Tibial nerve (tissue), 4 donors: ENCODE measurements at regions not wholly inside any gene's neighbourhood (a gene's known extent, or its start where the extent isn't known, plus 50 kb on each side); places are given as distances from the start of the nearest gene placed in this dataset.

Source experiments
- DNase-seq, 2 donors: peaks; one replicate each; pipeline ENCODE4 v3.0.0-alpha.2; 2019; ENCODE audit warnings: low spot score in 2 of 2
- H3K27ac ChIP-seq, 4 donors: fragments of 200-600 bp; sonication (generic) in 3 of 4; one replicate each; pipeline ENCODE4 v1.5.1; 2017 to 2019; ENCODE audit warnings: mild to moderate bottlenecking in 1 of 4
- H3K27me3 ChIP-seq, 2 donors: fragments of 200-600 bp; sonication (generic) in 1 of 2; one replicate each; pipeline versions ENCODE4 v1.5.1 to v1.6.0; 2017 to 2019
- H3K36me3 ChIP-seq, 3 donors: fragments of 200-600 bp; sonication (generic); one replicate each; pipeline ENCODE4 v1.5.1; 2018 to 2019
- H3K4me1 ChIP-seq, 4 donors: fragments of 200-600 bp; sonication (generic) in 3 of 4; one replicate each; pipeline ENCODE4 v1.5.1; 2017 to 2019
- H3K4me3 ChIP-seq, 4 donors: fragments of 200-600 bp; sonication (generic) in 3 of 4; one replicate each; pipeline ENCODE4 v1.5.1; 2017 to 2019; ENCODE audit warnings: mild to moderate bottlenecking in 1 of 4, moderate library complexity in 1 of 4
- H3K9me3 ChIP-seq, 4 donors: fragments of 200-600 bp; sonication (generic) in 3 of 4; one replicate each; pipeline ENCODE4 v1.5.1; 2017 to 2019
- CTCF ChIP-seq, 5 experiments: fragments of 200-600 bp in 3 of 5; fragments of 450-650 bp in 2 of 5; sonication (generic) in 3 of 5; IDR thresholded peaks; one replicate each; pipeline ENCODE4 v1.5.1; 2016 to 2019; ENCODE audit warnings: antibody characterized with exemption in 5 of 5, mild to moderate bottlenecking in 3 of 5, moderate library complexity in 2 of 5
- EP300 ChIP-seq, 2 donors: sonication (generic); formaldehyde crosslinking; IDR thresholded peaks; one replicate each; pipeline ENCODE4 v1.6.1; 2017; ENCODE audit warnings: antibody characterized with exemption in 2 of 2, mild to moderate bottlenecking in 1 of 2
- POLR2A ChIP-seq, 2 donors: fragments of 450-650 bp; IDR thresholded peaks; one replicate each; pipeline ENCODE4 v1.6.1; 2017; ENCODE audit warnings: antibody characterized with exemption in 2 of 2, mild to moderate bottlenecking in 2 of 2, moderate library complexity in 2 of 2
- WGBS, 2 donors: methylation state at CpG; one replicate each; pipeline ENCODE4 v1.1.5; 2018; 5-methylcytosine and 5-hydroxymethylcytosine counted together

- WGBS, 2 donors = 78% methylated on average over 2 of the region's 2 CpGs
- H3K9me3 ChIP-seq = no peaks in the 10 kb centered on the region
- TF ChIP-seq POLR2A (IDR thresholded peaks at IDR 0.05) = no peak
- no peak for TF ChIP-seq CTCF (IDR thresholded peaks at IDR 0.05)
- TF ChIP-seq EP300 (IDR thresholded peaks at IDR 0.05) = no peak
Observed at GRCh38 chr11:81942646-81943045, 791.0 kb downstream of the FAM181B start.

DNA sequence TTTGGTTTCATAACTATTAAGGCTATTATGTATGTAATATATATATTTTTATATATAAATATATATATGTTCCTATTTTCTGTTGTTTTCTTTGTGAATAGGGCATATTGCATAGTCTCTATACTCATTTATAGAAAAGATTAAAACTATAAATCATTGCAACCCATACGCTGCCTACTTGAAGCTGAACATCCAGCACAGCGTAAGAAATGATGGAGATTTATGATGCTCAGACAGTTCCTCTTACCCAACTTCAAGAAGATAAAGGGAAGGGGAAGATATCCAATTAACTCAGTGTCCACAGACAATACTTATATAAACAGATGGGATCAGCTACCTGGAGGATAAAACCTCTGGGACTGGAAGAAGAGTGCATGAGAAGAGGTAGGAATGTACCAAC is 791.7 kb downstream of the FAM181B start:
- Histone ChIP-seq H3K4me1 (no peaks in the 10 kb centered on the region), H3K9me3 (no peaks in the 10 kb centered on the region), H3K27me3 (no peaks in the 10 kb centered on the region), H3K4me3 (no peak overlapping the region), H3K27ac (no peak overlapping the region), H3K36me3 (no peaks in the 10 kb centered on the region)
- WGBS, 2 donors = 68 to 72% methylated on average over 2 of the region's 2 CpGs
- no peak for DNase-seq
- no peak for TF ChIP-seq EP300 (IDR thresholded peaks at IDR 0.05)
- no peak for TF ChIP-seq POLR2A (IDR thresholded peaks at IDR 0.05)
- TF ChIP-seq CTCF (IDR thresholded peaks at IDR 0.05) = no peak

More at GRCh38 chr11:81942646-81943045, 791.0 kb downstream of the FAM181B start:
- DNase-seq = no peak
- Histone ChIP-seq H3K4me1 (no peaks in the 10 kb centered on the region), H3K27me3 (no peaks in the 10 kb centered on the region), H3K36me3 (no peaks in the 10 kb centered on the region), H3K27ac (no peak overlapping the region), H3K4me3 (no peak overlapping the region)

- TF ChIP-seq CTCF (IDR thresholded peaks at IDR 0.05) (no peak), EP300 (IDR thresholded peaks at IDR 0.05) (no peak), POLR2A (IDR thresholded peaks at IDR 0.05) (no peak)
- Histone ChIP-seq H3K4me3 (no peak overlapping the region), H3K9me3 (no peaks in the 10 kb centered on the region), H3K36me3 (no peaks in the 10 kb centered on the region), H3K27me3 (no peaks in the 10 kb centered on the region), H3K27ac (no peak overlapping the region), H3K4me1 (no peaks in the 10 kb centered on the region)
- no peak for DNase-seq
- 92 to 95% methylated on average over 2 of the region's 2 CpGs for WGBS, 2 donors
Observed at GRCh38 chr11:81932303-81932702, 801.4 kb downstream of the FAM181B start.

DNA sequence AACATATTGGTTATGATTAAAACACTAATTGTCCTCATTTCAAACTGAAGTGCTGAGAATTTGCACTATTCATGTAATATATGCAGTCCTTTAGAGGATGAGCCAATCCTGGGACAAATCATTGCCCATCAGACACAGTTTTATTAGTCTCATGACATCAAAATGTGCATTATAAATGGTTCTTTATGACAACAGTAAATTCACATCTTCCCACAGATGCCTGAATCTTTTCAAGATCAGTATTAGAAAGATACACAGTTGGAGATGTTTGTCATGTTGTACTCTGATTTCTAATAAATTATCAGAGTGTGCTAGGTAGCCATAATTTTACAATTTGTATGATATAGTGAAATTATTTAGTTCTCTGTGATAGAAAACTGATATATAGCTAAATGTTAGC is 813.5 kb downstream of the FAM181B start:
- no peak overlapping the region for H3K27ac ChIP-seq
- TF ChIP-seq EP300 (IDR thresholded peaks at IDR 0.05) (no peak), CTCF (IDR thresholded peaks at IDR 0.05) (no peak), POLR2A (IDR thresholded peaks at IDR 0.05) (no peak)
- DNase-seq = no peak
- H3K9me3 ChIP-seq = no peaks in the 10 kb centered on the region
- H3K27me3 ChIP-seq = no peaks in the 10 kb centered on the region
- H3K4me1 ChIP-seq = no peaks in the 10 kb centered on the region
- H3K4me3 ChIP-seq = no peak overlapping the region
- no peaks in the 10 kb centered on the region for H3K36me3 ChIP-seq

DNA sequence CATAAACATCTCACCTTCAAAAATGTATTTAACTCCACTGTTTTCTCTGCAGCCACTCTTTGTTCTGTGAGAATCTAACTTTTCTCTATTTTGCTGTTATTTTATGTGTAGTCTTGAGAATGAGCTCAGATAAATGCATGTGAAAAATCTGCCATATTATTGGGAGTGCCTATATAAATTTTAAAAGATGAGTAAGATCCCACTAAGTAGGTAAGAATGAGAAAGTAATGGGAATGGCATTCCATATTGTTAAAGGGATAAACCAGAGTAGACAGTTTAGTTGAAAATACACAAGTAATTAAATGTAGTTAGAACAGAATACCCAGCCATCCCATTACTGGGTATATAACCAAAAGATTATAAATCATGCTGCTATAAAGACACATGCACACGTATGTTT is 817.2 kb downstream of the FAM181B start:
- H3K36me3 ChIP-seq = no peaks in the 10 kb centered on the region
- no peak for DNase-seq
- H3K9me3 ChIP-seq = no peaks in the 10 kb centered on the region
- no peak overlapping the region for H3K27ac ChIP-seq
- no peak for TF ChIP-seq CTCF (IDR thresholded peaks at IDR 0.05)
- no peak for TF ChIP-seq EP300 (IDR thresholded peaks at IDR 0.05)
- TF ChIP-seq POLR2A (IDR thresholded peaks at IDR 0.05) = no peak
- H3K4me3 ChIP-seq = no peak overlapping the region
- no peaks in the 10 kb centered on the region for H3K4me1 ChIP-seq
- no peaks in the 10 kb centered on the region for H3K27me3 ChIP-seq
- WGBS, 2 donors = 86 to 93% methylated on average over 1 of the region's 1 CpG
